ENCODE measurements at regions not wholly inside any gene's neighbourhood (a gene's known extent, or its start where the extent isn't known, plus 50 kb on each side); places are given as distances from the start of the nearest gene placed in this dataset.

DNA sequence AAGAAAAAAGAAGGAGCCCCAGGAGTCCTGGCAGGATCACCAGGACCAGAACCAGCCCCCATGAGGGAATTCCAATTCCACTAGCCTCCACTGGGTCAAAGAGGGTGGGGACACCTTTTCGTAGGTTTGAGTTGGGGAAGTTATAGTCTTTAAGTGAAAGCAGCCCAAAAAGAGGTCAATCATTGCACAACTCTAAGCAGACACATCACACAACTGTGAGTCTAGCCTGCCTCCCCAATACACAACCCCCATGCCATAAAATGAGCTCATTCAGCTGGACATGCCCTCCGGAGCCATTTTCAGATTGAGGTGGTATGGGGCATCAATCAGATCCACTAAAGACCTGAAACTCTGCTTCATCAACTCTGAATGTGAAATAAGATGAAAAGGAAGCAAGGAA lies 179.9 kb downstream of the NPHP4 start:
- H3K4me3 ChIP-seq (ENCODE audit: control insufficient read depth, low read depth, low read length): no peak overlapping the region
- no peak for DNase-seq (ENCODE audit: low read depth)
- no peak for TF ChIP-seq CTCF (IDR thresholded peaks at IDR 0.05; ENCODE audit: control insufficient read depth, insufficient read depth, low read depth, low read length, missing control alignments)

DNA sequence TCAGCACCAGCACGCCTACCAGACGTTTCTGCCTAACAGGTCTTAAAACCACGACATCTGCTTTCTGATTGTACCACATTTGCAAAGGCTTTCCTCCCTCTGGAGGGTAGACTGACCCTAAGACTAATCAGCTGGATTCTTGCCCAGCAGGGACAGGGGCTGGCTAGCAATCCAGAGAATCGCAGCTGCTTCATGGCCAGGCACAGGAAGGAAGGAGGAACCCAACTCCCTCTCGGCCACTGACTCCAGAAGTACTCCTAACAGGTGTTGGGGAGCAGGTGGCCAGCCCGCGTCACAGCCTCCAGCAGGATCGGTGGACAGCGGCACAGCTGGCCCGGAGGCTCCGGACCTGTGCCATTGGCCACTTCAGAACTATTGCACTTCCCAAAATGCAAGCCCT lies 180.8 kb downstream of the NPHP4 start:
- DNase-seq (ENCODE audit: low read depth): no peak
- H3K4me3 ChIP-seq (ENCODE audit: control insufficient read depth, low read depth, low read length): no peak overlapping the region
- no peak for TF ChIP-seq CTCF (IDR thresholded peaks at IDR 0.05; ENCODE audit: control insufficient read depth, insufficient read depth, low read depth, low read length, missing control alignments)

DNA sequence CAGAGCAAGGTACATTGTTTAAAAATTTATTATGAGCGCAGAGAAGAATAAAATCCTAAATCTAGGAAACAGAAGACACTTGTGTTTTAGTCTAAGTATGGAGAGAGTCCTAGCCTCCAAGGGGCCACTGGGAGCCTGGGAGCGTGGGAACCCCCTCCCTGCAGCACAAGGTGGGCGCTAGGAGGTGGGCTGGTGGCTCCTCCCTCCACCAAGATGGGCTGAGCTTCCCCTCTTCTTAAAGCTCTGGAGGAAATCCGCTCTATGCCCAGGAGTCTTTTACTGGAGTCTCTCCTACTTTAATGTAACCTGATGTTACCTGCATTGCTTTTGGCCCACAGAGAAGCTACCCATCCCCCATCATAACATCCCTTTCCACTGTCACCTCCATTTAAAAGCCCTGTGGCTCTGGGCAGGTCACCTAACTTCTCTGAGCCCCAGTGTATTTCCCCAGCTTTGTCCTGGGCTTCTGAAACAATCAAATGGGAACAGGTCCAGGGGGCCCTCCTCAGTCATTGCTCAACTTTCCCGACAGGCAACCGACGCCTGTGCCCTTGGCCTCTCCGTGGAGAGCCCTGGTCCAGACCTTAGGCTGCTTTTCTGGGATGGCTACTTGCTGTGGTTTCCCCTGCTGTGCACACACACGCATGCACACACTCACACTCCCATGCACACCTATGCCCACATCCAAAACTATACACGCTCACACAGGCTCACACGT lies 181.5 kb downstream of the NPHP4 start:
- no peak for TF ChIP-seq CTCF (IDR thresholded peaks at IDR 0.05; ENCODE audit: control insufficient read depth, insufficient read depth, low read depth, low read length, missing control alignments)
- no peak overlapping the region for H3K4me3 ChIP-seq (ENCODE audit: control insufficient read depth, low read depth, low read length)
- no peak for DNase-seq (ENCODE audit: low read depth)

DNA sequence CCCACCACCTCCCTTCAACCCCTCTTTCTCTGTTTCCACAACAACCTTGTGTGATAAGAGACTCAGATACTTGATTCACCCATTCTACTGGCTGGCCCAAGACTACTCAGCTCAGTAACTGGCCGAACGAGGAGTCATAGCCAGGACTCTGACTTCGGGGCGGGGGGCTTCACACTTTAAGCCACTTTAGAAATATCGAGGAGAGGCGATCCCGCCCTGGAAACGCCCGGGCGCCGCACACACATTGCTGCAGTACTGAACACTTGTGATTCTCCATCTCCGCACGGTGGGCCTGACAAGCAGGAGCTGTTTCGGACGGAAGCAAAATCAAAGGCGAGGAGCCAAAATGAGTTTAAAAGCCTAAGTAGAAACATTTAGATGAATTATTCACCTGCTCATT lies 182.1 kb downstream of the NPHP4 start:
- no peak for TF ChIP-seq CTCF (IDR thresholded peaks at IDR 0.05; ENCODE audit: control insufficient read depth, insufficient read depth, low read depth, low read length, missing control alignments)
- no peak for DNase-seq (ENCODE audit: low read depth)
- no peak overlapping the region for H3K4me3 ChIP-seq (ENCODE audit: control insufficient read depth, low read depth, low read length)

DNA sequence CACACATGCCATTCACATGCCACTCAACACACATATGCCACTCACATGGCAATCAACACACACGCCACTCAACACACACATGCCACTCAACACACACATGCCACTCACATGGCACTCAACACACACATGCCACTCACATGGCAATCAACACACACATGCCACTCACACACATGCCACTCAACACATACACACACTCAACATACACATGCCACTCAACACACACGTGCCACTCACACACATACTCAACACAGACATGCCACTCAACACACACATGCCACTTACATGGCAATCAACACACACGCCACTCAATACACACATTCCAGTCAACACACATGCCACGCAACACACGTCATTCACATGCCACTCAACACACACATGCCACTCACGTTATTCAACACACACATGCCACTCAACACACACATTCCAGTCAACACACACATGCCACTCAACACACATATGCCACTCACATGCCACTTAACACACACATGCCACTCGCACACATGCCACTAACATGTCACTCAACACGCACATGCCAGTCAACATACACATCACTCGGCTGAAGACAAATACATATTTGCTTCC lies 182.9 kb downstream of the NPHP4 start:
- DNase-seq (ENCODE audit: low read depth): no peak
- no peak overlapping the region for H3K4me3 ChIP-seq (ENCODE audit: control insufficient read depth, low read depth, low read length)
- TF ChIP-seq CTCF (IDR thresholded peaks at IDR 0.05; ENCODE audit: control insufficient read depth, insufficient read depth, low read depth, low read length, missing control alignments): no peak

GRCh38 chr1:5803851-5804250 lies 188.4 kb downstream of the NPHP4 start:
- TF ChIP-seq CTCF (IDR thresholded peaks at IDR 0.05; ENCODE audit: control insufficient read depth, insufficient read depth, low read depth, low read length, missing control alignments): no peak
- H3K4me3 ChIP-seq (ENCODE audit: control insufficient read depth, low read depth, low read length): no peak overlapping the region
- DNase-seq (ENCODE audit: low read depth): no peak
